GM18499 (cell line): ENCODE measurements at regions not wholly inside any gene's neighbourhood (a gene's known extent, or its start where the extent isn't known, plus 50 kb on each side); places are given as distances from the start of the nearest gene placed in this dataset.

Source experiments
- ATAC-seq: cut with Tn5 transposase; IDR thresholded peaks from one replicate; pipeline ENCODE4 v1.9.1; 2021; ENCODE audit warnings: moderate number of reproducible peaks; ENCODE audit not compliant: insufficient read depth, unreplicated experiment

- no peak for ATAC-seq
These were observed 324.4 kb downstream of the PRELID2 start for GRCh38 chr5:145510769-145511168.

GRCh38 chr5:145510324-145510723 lies 324.8 kb downstream of the PRELID2 start:
- ATAC-seq = no peak

- no peak for ATAC-seq
These were observed 325.6 kb downstream of the PRELID2 start for GRCh38 chr5:145509336-145510136.

GRCh38 chr5:145506185-145506850 lies 328.8 kb downstream of the PRELID2 start:
- no peak for ATAC-seq

GRCh38 chr5:145502906-145503305 lies 332.2 kb downstream of the PRELID2 start:
- ATAC-seq = no peak

- ATAC-seq = no peak
These were observed 334.4 kb downstream of the PRELID2 start for GRCh38 chr5:145500710-145501109.

- no peak for ATAC-seq
These were observed 335.7 kb downstream of the PRELID2 start for GRCh38 chr5:145499483-145499882.

- ATAC-seq = no peak
These were observed 338.1 kb downstream of the PRELID2 start for GRCh38 chr5:145497052-145497451.

GRCh38 chr5:145495741-145496140 lies 339.4 kb downstream of the PRELID2 start:
- ATAC-seq = no peak

- no peak for ATAC-seq
These were observed 339.9 kb downstream of the PRELID2 start for GRCh38 chr5:145495196-145495595.

- no peak for ATAC-seq
These were observed 341.7 kb downstream of the PRELID2 start for GRCh38 chr5:145493435-145493834.

GRCh38 chr5:145489516-145489915 lies 345.6 kb downstream of the PRELID2 start:
- no peak for ATAC-seq

- ATAC-seq = no peak
These were observed 351.0 kb downstream of the PRELID2 start for GRCh38 chr5:145484158-145484557.

GRCh38 chr5:145483212-145483611 lies 351.9 kb downstream of the PRELID2 start:
- ATAC-seq = no peak

GRCh38 chr5:145479857-145480256 lies 355.3 kb downstream of the PRELID2 start:
- no peak for ATAC-seq

- ATAC-seq = no peak
These were observed 355.9 kb downstream of the PRELID2 start for GRCh38 chr5:145479271-145479670.

- ATAC-seq = no peak
These were observed 356.5 kb downstream of the PRELID2 start for GRCh38 chr5:145478651-145479050.

- no peak for ATAC-seq
These were observed 362.0 kb downstream of the PRELID2 start for GRCh38 chr5:145473042-145473642.

GRCh38 chr5:145471831-145472612 lies 363.1 kb downstream of the PRELID2 start:
- ATAC-seq = no peak

- ATAC-seq = no peak
These were observed 364.1 kb downstream of the PRELID2 start for GRCh38 chr5:145471026-145471425.
